ENCODE measurements at regions not wholly inside any gene's neighbourhood (a gene's known extent, or its start where the extent isn't known, plus 50 kb on each side); places are given as distances from the start of the nearest gene placed in this dataset.
A peak's percentile ranks its signal among the peaks of the same experiment; 100 is the strongest.

GRCh38 chr10:61319386-61320256 is 133.6 kb downstream of the TMEM26 start:
- DNase-seq (ENCODE audit: extremely low read depth, low read depth, low spot score), result no peak

DNA sequence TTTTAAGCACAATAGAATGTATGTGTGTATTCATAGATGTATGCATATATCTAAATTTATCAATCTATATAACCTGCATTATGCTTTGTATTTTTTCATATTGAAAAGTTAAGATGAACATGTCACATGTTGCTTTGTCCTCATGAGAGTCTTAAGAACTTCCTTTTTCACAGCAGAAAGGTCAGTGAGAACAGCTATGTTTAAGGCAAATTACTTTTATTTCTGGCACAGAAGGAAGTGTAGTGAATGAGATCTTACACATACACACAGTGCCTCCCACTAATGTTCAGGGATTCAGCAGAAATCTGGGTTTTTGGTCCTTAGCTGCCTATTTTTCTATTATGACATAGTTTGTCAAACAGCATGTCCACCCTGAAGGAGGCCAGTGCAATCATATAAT is 134.8 kb downstream of the TMEM26 start:
- DNase-seq (ENCODE audit: extremely low read depth, low read depth, low spot score), result no peak

- DNase-seq (ENCODE audit: extremely low read depth, low read depth, low spot score), result no peak
These were observed 135.5 kb downstream of the TMEM26 start for GRCh38 chr10:61317706-61318105.

DNA sequence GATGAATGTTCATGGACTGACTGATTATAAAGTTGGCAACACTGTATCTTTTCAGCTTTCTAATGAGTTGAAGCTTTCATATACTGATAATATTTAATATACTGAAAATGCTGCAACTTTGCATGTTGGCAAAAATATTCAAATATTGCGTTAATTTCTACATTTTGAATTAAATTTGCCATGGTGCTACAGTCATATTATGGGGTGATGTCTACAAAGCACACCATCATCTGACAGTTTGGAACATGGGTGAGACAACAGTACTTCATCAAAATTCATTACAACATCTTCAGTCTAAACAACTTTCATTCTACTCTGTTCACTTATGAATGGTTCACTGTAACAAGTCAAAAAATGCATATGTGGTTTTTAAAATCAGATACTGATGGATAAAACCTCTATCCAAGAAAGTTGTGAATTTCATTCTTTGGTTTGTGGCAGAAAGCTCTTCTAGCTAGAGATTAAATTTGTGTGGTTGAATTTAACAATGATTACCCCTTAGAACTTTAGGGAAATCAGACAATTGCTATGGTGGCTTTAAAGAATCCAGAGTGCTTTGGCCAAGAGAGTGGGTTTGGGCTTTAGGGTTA is 136.4 kb downstream of the TMEM26 start:
- no peak for DNase-seq (ENCODE audit: extremely low read depth, low read depth, low spot score)

DNA sequence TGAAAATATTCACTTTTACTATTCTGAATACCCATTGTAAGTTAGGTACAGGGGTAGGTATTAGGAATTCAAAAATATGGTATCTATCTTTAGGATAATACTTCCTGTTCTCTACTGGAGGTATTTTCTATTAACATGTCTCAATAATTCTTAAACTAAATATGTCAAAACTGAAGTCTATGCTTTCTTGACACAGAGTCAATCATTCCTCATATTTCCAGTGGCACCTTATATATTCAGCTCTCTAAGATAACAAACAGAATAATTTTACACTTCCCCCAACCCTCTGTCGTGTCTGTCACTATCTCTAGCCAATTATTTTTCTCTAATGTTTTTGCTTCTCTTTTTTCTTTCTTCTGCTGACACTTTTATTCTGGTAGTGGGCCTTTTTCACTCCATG is 138.9 kb downstream of the TMEM26 start:
- no peak for DNase-seq (ENCODE audit: extremely low read depth, low read depth, low spot score)

GRCh38 chr10:61313460-61313859 is 139.7 kb downstream of the TMEM26 start:
- no peak for DNase-seq (ENCODE audit: extremely low read depth, low read depth, low spot score)

- DNase-seq (ENCODE audit: extremely low read depth, low read depth, low spot score), result no peak
These were observed 148.4 kb downstream of the TMEM26 start for GRCh38 chr10:61304746-61305145.

DNA sequence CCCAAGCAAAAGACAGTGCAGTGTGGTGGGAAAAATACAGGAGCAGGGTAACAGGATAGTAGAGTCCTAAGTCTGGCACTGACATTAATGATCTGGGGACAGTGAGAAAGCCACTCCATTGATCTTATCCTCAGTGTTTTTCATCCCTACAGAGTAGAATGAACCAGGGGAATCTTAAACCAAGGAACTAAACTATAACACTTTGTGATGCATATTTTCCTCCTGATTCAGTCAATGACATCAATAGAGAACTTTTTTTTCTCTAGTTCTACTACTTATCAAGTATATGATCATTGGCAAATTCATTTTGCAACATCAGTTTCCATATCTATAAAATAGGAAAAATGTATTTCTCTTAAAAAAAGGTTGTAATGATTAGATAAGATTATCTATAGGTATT is 151.1 kb downstream of the TMEM26 start:
- no peak for DNase-seq (ENCODE audit: extremely low read depth, low read depth, low spot score)

DNA sequence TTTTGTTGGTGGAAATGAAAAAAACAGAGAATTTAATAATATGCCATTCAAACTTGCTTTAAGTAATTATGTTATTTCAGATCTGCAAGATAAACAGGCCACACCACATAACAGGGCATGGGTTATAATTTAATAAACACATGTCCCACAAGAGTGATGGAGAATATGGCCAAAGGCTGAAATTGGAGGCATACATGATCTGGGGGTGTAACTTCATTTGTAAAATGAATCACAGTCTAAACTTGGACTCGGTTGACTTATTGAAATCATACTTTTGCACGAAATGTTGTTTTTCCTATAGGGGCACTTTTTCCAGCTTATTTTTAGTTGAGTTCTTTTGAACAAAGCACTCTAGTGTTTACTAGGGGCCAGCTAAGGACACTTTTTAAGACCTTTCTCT is 151.6 kb downstream of the TMEM26 start:
- no peak for DNase-seq (ENCODE audit: extremely low read depth, low read depth, low spot score)

DNA sequence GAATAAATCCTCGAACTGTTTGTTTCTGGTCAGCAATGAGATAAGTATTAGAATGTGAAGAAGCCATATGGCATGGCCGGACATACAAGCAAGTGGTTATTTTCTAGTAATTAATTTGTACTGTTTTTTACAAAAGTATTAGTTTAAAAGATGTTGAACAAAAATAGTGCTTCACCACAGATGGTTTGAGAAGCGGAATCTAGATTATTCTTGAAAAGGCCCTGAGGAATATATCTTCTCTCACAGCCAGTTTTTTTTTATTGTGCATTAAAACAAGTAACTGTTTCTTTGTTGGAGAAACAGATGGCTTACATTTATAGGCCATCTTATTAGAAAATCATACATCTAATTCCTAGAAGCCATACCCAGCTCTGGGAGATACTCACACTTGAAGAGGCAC is 153.3 kb downstream of the TMEM26 start:
- no peak for DNase-seq (ENCODE audit: extremely low read depth, low read depth, low spot score)

- no peak for DNase-seq (ENCODE audit: extremely low read depth, low read depth, low spot score)
These were observed 154.0 kb downstream of the TMEM26 start for GRCh38 chr10:61299156-61299555.

GRCh38 chr10:61298194-61298593 is 155.0 kb downstream of the TMEM26 start:
- DNase-seq (ENCODE audit: extremely low read depth, low read depth, low spot score), result no peak

DNA sequence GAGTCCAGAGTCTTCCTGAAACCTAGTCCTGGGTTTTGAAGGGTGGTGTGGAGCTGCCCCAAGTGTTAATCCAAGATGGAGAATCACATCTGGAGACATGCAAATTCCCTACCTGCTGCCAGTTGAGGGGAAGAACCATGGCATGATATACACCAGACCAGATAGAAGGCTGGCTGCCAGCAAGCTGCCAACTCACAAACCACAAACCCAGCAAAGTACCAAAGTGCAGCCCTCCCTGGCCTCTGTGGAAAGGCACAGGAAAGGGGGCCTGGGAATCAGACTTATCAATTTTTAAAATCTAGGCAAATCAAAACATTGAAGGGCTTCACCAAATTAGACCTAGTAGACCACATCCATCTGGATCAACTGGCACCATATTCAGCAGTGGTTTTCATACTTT is 157.0 kb downstream of the TMEM26 start:
- no peak for DNase-seq (ENCODE audit: extremely low read depth, low read depth, low spot score)

DNA sequence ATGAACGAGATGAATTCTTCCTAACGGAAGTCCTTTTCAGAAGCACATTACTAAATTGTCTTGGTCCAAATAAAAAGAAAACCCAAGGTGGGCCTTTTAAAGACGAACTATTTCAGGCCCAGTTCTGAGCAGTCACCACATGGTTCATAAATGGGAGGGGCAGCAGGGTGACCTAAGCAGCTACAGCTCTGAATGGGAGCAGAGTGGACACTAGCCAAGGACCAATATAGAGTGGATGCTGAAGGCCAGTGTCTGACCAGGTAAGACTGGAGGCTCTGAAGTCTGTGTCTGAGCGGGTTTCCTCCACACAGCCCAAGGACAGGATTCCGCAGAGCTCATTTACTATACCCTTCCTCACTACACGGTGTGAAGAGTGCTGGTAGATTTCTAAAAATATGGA is 159.1 kb downstream of the TMEM26 start:
- DNase-seq (ENCODE audit: extremely low read depth, low read depth, low spot score), result no peak

DNA sequence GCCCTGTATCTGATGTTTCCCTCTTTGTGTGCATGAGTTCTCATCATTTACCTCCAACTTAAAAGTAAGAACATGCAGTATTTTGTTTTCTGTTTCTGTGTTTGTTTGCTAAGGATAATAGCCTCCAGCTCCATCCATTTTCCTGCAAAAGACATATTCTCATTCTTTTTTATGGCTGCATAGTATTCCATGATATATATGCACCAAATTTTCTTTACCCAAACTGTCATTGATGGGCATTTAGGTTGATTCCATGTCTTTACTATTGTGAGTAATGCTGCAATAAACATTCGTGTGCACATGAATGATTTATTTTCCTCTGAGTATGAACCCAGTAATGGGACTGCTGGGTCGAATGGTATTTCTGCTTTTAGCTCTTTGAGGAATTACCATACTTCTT is 163.4 kb downstream of the TMEM26 start:
- no peak for DNase-seq (ENCODE audit: extremely low read depth, low read depth, low spot score)

DNA sequence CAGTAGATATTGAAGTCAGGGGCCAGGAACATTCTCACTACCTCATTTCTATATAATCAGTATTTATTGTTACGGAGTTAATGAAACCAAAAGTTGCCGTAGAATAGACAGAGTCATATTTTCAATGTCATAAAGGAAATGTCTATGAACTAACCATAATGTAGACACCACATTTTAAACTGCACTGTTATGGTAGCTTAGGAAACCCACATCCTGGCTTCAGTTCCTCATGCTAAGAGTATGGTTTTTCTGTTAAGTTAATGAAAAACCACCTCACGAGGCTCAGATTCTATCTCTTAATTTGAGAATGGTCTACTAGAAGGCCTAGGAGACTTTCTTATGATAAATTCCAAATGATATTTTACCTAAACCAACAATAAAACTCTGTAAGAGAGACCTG is 166.5 kb downstream of the TMEM26 start:
- no peak for DNase-seq (ENCODE audit: extremely low read depth, low read depth, low spot score)

- DNase-seq (ENCODE audit: extremely low read depth, low read depth, low spot score), result no peak
These were observed 167.4 kb downstream of the TMEM26 start for GRCh38 chr10:61285749-61286148.

GRCh38 chr10:61284222-61284890 is 168.8 kb downstream of the TMEM26 start:
- peak; percentile 72 for DNase-seq (ENCODE audit: extremely low read depth, low read depth, low spot score)

GRCh38 chr10:61283481-61284221 is 169.5 kb downstream of the TMEM26 start:
- no peak for DNase-seq (ENCODE audit: extremely low read depth, low read depth, low spot score)

DNA sequence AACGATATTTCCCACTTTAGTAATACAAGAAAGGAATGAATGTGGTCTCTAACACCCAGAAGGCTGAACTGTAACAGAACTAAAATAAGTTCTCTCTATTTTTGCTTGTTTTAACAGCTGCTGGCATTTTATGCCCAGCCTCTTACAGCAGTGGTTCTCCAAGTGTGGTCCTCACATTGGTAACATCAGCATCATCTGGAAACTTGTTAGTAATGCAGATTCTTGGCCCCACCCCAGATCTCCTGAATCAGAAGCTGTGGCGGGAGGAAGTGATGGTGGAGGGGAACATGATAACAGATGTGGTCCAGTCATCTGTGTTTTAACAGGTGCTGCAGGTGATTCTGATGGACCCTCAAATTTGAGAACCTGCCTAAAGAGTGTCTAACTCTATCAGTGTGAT is 170.1 kb downstream of the TMEM26 start:
- no peak for DNase-seq (ENCODE audit: extremely low read depth, low read depth, low spot score)

DNA sequence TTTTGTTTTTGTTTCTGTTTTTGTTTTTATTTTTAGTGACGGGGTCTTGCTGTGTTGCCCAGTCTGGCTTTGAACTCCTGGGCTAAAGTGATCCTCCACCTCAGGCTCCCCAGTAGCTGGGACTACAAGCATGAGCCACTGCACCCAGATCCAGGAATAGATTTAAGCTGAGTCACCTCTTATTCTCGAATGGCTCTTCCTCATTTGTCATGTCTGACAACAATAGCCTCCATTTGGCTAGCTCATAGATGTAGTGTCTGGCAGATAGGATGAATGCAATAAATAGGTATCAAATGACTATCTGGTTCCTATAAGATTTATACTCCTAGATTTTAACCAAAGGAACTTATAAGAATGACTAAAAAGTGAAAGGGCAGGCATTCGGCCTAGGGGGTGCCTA is 172.9 kb downstream of the TMEM26 start:
- DNase-seq (ENCODE audit: extremely low read depth, low read depth, low spot score), result no peak
